K562 (cell line): ENCODE measurements at regions not wholly inside any gene's neighbourhood (a gene's known extent, or its start where the extent isn't known, plus 50 kb on each side); places are given as distances from the start of the nearest gene placed in this dataset.

ENCODE experiments used
- ATAC-seq: fragments of 200-7000 bp; cut with Tn5 transposase; 3 replicates; pipeline ENCODE4 v1.9.1; 2020; ENCODE audit warnings: moderate library complexity
- BruUV-seq: library from RNA; stranded (reverse); fragments of 400-500 nt; replicated peaks from 2 replicates; lab custom pipeline; 2021; lab: Mats Ljungman, UMichigan
- CTCF ChIA-PET: fragments of 300-600 bp; formaldehyde crosslinking; extraction: SDS; loops from one replicate; lab custom pipeline; 2021; ENCODE audit warnings: low intra/inter-chr PET ratio; lab: Yijun Ruan, JAX
- POLR2A ChIA-PET: fragments of 300-600, 350-650 bp; sonication (Branson Sonifier 250); formaldehyde crosslinking; extraction: SDS; loops from one replicate; lab custom pipeline; 2021; ENCODE audit warnings: antibody characterized with exemption, inconsistent platforms; lab: Yijun Ruan, JAX
- DNase-seq, 4 experiments: peaks; one replicate each; pipeline versions ENCODE4 v3.0.0 to v3.0.0-alpha.2; 2011 to 2018; ENCODE audit warnings: low spot score in 3 of 4, mixed read lengths in 3 of 4; ENCODE audit errors: extremely low read depth in 1 of 4
- FAIRE-seq: peaks from 2 replicates; lab custom pipeline; 2011; peaks lifted over from hg19 to GRCh38; lab: Jason Lieb, UNC
- H2AFZ ChIP-seq: 2 replicates; pipeline ENCODE4 v1.6.0; 2011; ENCODE audit warnings: low read depth, low read length, control low read depth, inconsistent platforms
- H3K27ac ChIP-seq: fragments of 200-600 bp; 3 replicates; pipeline ENCODE4 v1.8.0; 2011; ENCODE audit warnings: low read depth, mild to moderate bottlenecking, control low read depth, inconsistent platforms, low read length, moderate library complexity, mixed read lengths; ENCODE audit errors: extremely low read depth
- H3K27me3 ChIP-seq, 2 experiments: fragments of 300-600 bp in 1 of 2; 2 replicates in 1 of 2; 3 replicates in 1 of 2; pipeline versions ENCODE4 v1.6.0 to v1.8.0; 2011; ENCODE audit warnings: inconsistent platforms in 2 of 2, low read length in 2 of 2, mild to moderate bottlenecking in 1 of 2, mixed read lengths in 1 of 2, moderate library complexity in 1 of 2; ENCODE audit not compliant: control insufficient read depth in 2 of 2, insufficient read depth in 2 of 2
- H3K36me3 ChIP-seq: fragments of 300-600 bp; 3 replicates; pipeline ENCODE4 v1.8.0; 2011; ENCODE audit warnings: mild to moderate bottlenecking, low read length, inconsistent platforms; ENCODE audit not compliant: control insufficient read depth, insufficient read depth
- H3K4me1 ChIP-seq, 2 experiments: fragments of 200-600 bp in 1 of 2; replicated peaks in 1 of 2; 2 replicates in 1 of 2; 3 replicates in 1 of 2; pipeline versions ENCODE4 v1.5.1 to v1.8.0; 2011; ENCODE audit warnings: inconsistent platforms in 2 of 2, low read length in 2 of 2, mild to moderate bottlenecking in 1 of 2, mixed read lengths in 1 of 2, moderate library complexity in 1 of 2; ENCODE audit not compliant: control insufficient read depth in 2 of 2, insufficient read depth in 2 of 2
- H3K4me2 ChIP-seq: 2 replicates; pipeline ENCODE4 v1.6.1; 2011; ENCODE audit warnings: low read length, control low read depth, inconsistent platforms, mixed read lengths; ENCODE audit not compliant: insufficient read depth
- H3K4me3 ChIP-seq: fragments of 200-600 bp; sonication (generic), shearing (Covaris generic); 2 replicates; pipeline ENCODE4 v1.5.1; 2016; ENCODE audit warnings: control low read depth, inconsistent platforms
- H3K79me2 ChIP-seq: fragments of 200-600 bp; 3 replicates; pipeline ENCODE4 v1.8.0; 2011; ENCODE audit warnings: low read length, inconsistent platforms; ENCODE audit not compliant: control insufficient read depth, insufficient read depth
- H3K9ac ChIP-seq, 2 experiments: 2 replicates each; pipeline versions ENCODE4 v1.6.0 to v1.6.1; 2011; ENCODE audit warnings: low read depth in 2 of 2, low read length in 2 of 2, control low read depth in 1 of 2, inconsistent platforms in 1 of 2, mild to moderate bottlenecking in 1 of 2, mixed read lengths in 1 of 2; ENCODE audit not compliant: insufficient read depth in 1 of 2
- H3K9me1 ChIP-seq: one replicate; pipeline ENCODE4 v1.6.0; 2011; ENCODE audit warnings: inconsistent platforms, mild to moderate bottlenecking, low read length, moderate library complexity; ENCODE audit not compliant: control insufficient read depth, insufficient read depth
- H3K9me3 ChIP-seq: replicated peaks from 2 replicates; pipeline ENCODE4 v1.5.1; 2011; ENCODE audit warnings: low read depth, low read length, inconsistent platforms; ENCODE audit not compliant: control insufficient read depth, insufficient read depth
- H4K20me1 ChIP-seq: replicated peaks from 2 replicates; pipeline ENCODE4 v1.6.1; 2011; ENCODE audit warnings: low read length, inconsistent platforms, mixed read lengths; ENCODE audit not compliant: control insufficient read depth, insufficient read depth
- CSDE1 ChIP-seq, 2 experiments: fragments of 450-650 bp; IDR thresholded peaks; 2 replicates each; pipeline ENCODE4 v1.6.1; 2016; ENCODE audit warnings: mild to moderate bottlenecking in 1 of 2
- E2F5 ChIP-seq: sonication (generic); formaldehyde crosslinking; IDR thresholded peaks from 2 replicates; pipeline ENCODE4 v1.8.0; 2022; ENCODE audit warnings: mild to moderate bottlenecking, missing genetic modification reagents
- ELF4 ChIP-seq: fragments of 450-650 bp; formaldehyde crosslinking; IDR thresholded peaks from 2 replicates; pipeline ENCODE4 v1.4.0; 2022; ENCODE audit warnings: missing genetic modification characterization
- GATAD2B ChIP-seq: fragments of 450-650 bp; IDR thresholded peaks from 2 replicates; pipeline ENCODE4 v1.6.1; 2017; ENCODE audit warnings: mild to moderate bottlenecking, borderline replicate concordance
- JUNB ChIP-seq: fragments of 450-650 bp; formaldehyde crosslinking; conservative IDR thresholded peaks from 2 replicates; pipeline ENCODE4 v1.4.0; 2020; ENCODE audit warnings: mild to moderate bottlenecking
- KDM5B ChIP-seq: fragments of 200-600 bp; sonication (generic); IDR thresholded peaks from 2 replicates; pipeline ENCODE4 v1.6.1; 2012; ENCODE audit warnings: low read depth, mild to moderate bottlenecking, moderate library complexity, low read length, control low read depth, inconsistent platforms; ENCODE audit not compliant: insufficient replicate concordance
- KLF10 ChIP-seq: fragments of 250-450 bp; sonication (Bioruptor Pico); IDR thresholded peaks from 2 replicates; pipeline ENCODE4 v1.6.1; 2021; ENCODE audit warnings: matching md5 sums
- MAX ChIP-seq: sonication (generic); formaldehyde crosslinking; IDR thresholded peaks from 2 replicates; pipeline ENCODE4 v1.9.0; 2022; ENCODE audit warnings: mild to moderate bottlenecking, missing genetic modification reagents
- MAZ ChIP-seq, 2 experiments: fragments of 450-650 bp in 1 of 2; sonication (generic) in 1 of 2; formaldehyde crosslinking; IDR thresholded peaks in 1 of 2; conservative IDR thresholded peaks in 1 of 2; 2 replicates each; pipeline versions ENCODE4 v1.4.0 to v1.5.0; 2020; ENCODE audit warnings: mild to moderate bottlenecking in 1 of 2, missing genetic modification reagents in 1 of 2
- NFIX ChIP-seq: fragments of 250-450 bp; sonication (Bioruptor Pico); IDR thresholded peaks from 2 replicates; pipeline ENCODE4 v1.4.0; 2020; ENCODE audit warnings: low read depth, mild to moderate bottlenecking, moderate library complexity
- NR4A1 ChIP-seq, 2 experiments: fragments of 250-450 bp in 1 of 2; fragments of 450-650 bp in 1 of 2; sonication (Bioruptor Pico) in 1 of 2; IDR thresholded peaks; 2 replicates each; pipeline versions ENCODE4 v1.4.0 to v1.6.1; 2016 to 2020; ENCODE audit warnings: mild to moderate bottlenecking in 2 of 2, missing compliant biosample characterization in 1 of 2, missing genetic modification characterization in 1 of 2, moderate library complexity in 1 of 2
- POLR2AphosphoS2 ChIP-seq: IDR thresholded peaks from 2 replicates; pipeline ENCODE4 v1.6.1; 2012; ENCODE audit warnings: low read length, improper control_type of control experiment
- POLR3A ChIP-seq: IDR thresholded peaks from 2 replicates; pipeline ENCODE4 v1.6.1; 2011; ENCODE audit warnings: borderline replicate concordance, mild to moderate bottlenecking, moderate library complexity; ENCODE audit not compliant: insufficient read length, insufficient read depth; ENCODE audit errors: extremely low read depth
- PTTG1 ChIP-seq: fragments of 450-650 bp; IDR thresholded peaks from 2 replicates; pipeline ENCODE4 v1.6.1; 2016; ENCODE audit warnings: low read depth, mild to moderate bottlenecking, missing genetic modification characterization, missing compliant biosample characterization
- ZBTB17 ChIP-seq: fragments of 450-650 bp; formaldehyde crosslinking; IDR thresholded peaks from 2 replicates; pipeline ENCODE4 v1.4.0; 2020; ENCODE audit warnings: mild to moderate bottlenecking
- ZNF324 ChIP-seq: fragments of 250-450 bp; sonication (Bioruptor Pico); IDR thresholded peaks from 2 replicates; pipeline ENCODE4 v1.4.0; 2020; ENCODE audit warnings: mild to moderate bottlenecking
- ZNF395 ChIP-seq: fragments of 200-800 bp; sonication (Bioruptor generic); IDR thresholded peaks from 2 replicates; pipeline ENCODE4 v1.6.1; 2017; ENCODE audit warnings: missing genetic modification characterization, missing compliant biosample characterization
- ZNF512 ChIP-seq: IDR thresholded peaks from 2 replicates; pipeline ENCODE4 v1.6.1; 2016; ENCODE audit warnings: missing genetic modification characterization, missing compliant biosample characterization
- WGBS: fragments of 100-300 bp; shearing (Covaris generic); methylation state at CpG from one replicate; pipeline ENCODE4 v1.1.6; 2016; ENCODE audit warnings: low coverage, mixed read lengths; ENCODE audit not compliant: insufficient coverage; ENCODE audit errors: missing lambda C conversion rate; 5-methylcytosine and 5-hydroxymethylcytosine counted together
- in situ Hi-C: fragments of 300-500 bp; cut with MboI; formaldehyde crosslinking; loops from 4 replicates; pipeline ENCODE4 v1.15.0; 2018; ENCODE audit warnings: inconsistent platforms, mixed read lengths
- intact Hi-C: fragments of 100-400 bp; cut with micrococcal nuclease; formaldehyde crosslinking; loops from 2 replicates; pipeline ENCODE4 v1.14.2; 2022

- no TSS peak for BruUV-seq
- ATAC-seq = no peak
- intact Hi-C loops = no loop called here
- POLR2A ChIA-PET = interaction anchor here (0.6 kb wide), 1 partner anchor 24 kb away, joined by 4 read pairs; no protein-coding TSS in a partner anchor
- Histone ChIP-seq H4K20me1 (no peaks in the 10 kb centered on the region), H3K4me3 (no peak overlapping the region), H2AFZ (no peak overlapping the region), H3K27me3 (peaks cover 0 to 10% of the 10 kb centered on the region in 2 experiments; a peak in 2 of 5 replicates), H3K79me2 (no peaks in the 10 kb centered on the region), H3K27ac (no peak overlapping the region), H3K9ac (no peak overlapping the region), H3K4me1 (no peaks in the 10 kb centered on the region), H3K9me1 (no peaks in the 10 kb centered on the region), H3K36me3 (no peaks in the 10 kb centered on the region), H3K9me3 (no peaks in the 10 kb centered on the region), H3K4me2 (no peak overlapping the region)
- under 1% methylated on average over 7 of the region's 8 CpGs for WGBS
- CTCF ChIA-PET = no interaction called here
- no peak for FAIRE-seq
- in situ Hi-C loops = no loop called here
- no peak for DNase-seq
- TF ChIP-seq E2F5 (CRISPR knock-in tag) = no peak
- TF ChIP-seq CSDE1 (IDR thresholded peaks at IDR 0.05) = no peak
- TF ChIP-seq POLR2AphosphoS2 = no peak
- no peak for TF ChIP-seq ZNF512 (tag)
- no peak for TF ChIP-seq ZNF395 (CRISPR knock-in tag)
- TF ChIP-seq ZNF324 (CRISPR knock-in tag) = no peak
- no peak for TF ChIP-seq ELF4 (CRISPR knock-in tag)
- TF ChIP-seq NFIX (CRISPR knock-in tag) = no peak
- TF ChIP-seq POLR3A = no peak
- TF ChIP-seq GATAD2B = no peak
- no peak for TF ChIP-seq MAZ (CRISPR knock-in tag; conservative IDR thresholded peaks at IDR 0.05 in 1 of 2, IDR thresholded peaks at IDR 0.05 in 1 of 2)
- TF ChIP-seq NR4A1 (CRISPR knock-in tag; IDR thresholded peaks at IDR 0.05) = no peak
- TF ChIP-seq NR4A1 (tag; IDR thresholded peaks at IDR 0.05) = no peak
- TF ChIP-seq MAX (CRISPR knock-in tag) = no peak
- TF ChIP-seq JUNB (CRISPR knock-in tag) = no peak
- no peak for TF ChIP-seq KDM5B
- TF ChIP-seq KLF10 = no peak
- TF ChIP-seq PTTG1 (tag) = no peak
- TF ChIP-seq ZBTB17 (CRISPR knock-in tag) = no peak
These were observed 75.8 kb upstream of the BCAR3 start for GRCh38 chr1:93757256-93758036.
